Parathyroid adenoma (tissue), 2 donors: ENCODE measurements at regions not wholly inside any gene's neighbourhood (a gene's known extent, or its start where the extent isn't known, plus 50 kb on each side); places are given as distances from the start of the nearest gene placed in this dataset.

Source experiments
- H2AFZ ChIP-seq: fragments of 300-600 bp; sonication (generic); one replicate; pipeline ENCODE4 v1.7.0; 2017; ENCODE audit warnings: antibody characterized with exemption, mild to moderate bottlenecking
- H3K27ac ChIP-seq: fragments of 300-600 bp; sonication (generic); one replicate; pipeline ENCODE4 v1.7.0; 2017
- H3K27me3 ChIP-seq: fragments of 300-600 bp; sonication (generic); one replicate; pipeline ENCODE4 v1.7.0; 2017; ENCODE audit warnings: low read length; ENCODE audit not compliant: control insufficient read depth, insufficient read depth
- H3K36me3 ChIP-seq: fragments of 300-600 bp; sonication (generic); one replicate; pipeline ENCODE4 v1.7.0; 2017; ENCODE audit warnings: low read length; ENCODE audit not compliant: control insufficient read depth, insufficient read depth
- H3K4me1 ChIP-seq: fragments of 300-600 bp; sonication (generic); one replicate; pipeline ENCODE4 v1.7.0; 2017; ENCODE audit warnings: control low read depth
- H3K4me2 ChIP-seq: fragments of 300-600 bp; sonication (generic); one replicate; pipeline ENCODE4 v1.7.0; 2017; ENCODE audit warnings: low read length
- H3K4me3 ChIP-seq: fragments of 300-600 bp; sonication (generic); one replicate; pipeline ENCODE4 v1.7.0; 2017; ENCODE audit warnings: low read depth, low read length
- H3K79me2 ChIP-seq: fragments of 300-600 bp; sonication (generic); one replicate; pipeline ENCODE4 v1.7.0; 2017; ENCODE audit warnings: control low read depth
- H3K9ac ChIP-seq: fragments of 300-600 bp; sonication (generic); one replicate; pipeline ENCODE4 v1.7.0; 2017; ENCODE audit warnings: mild to moderate bottlenecking
- H3K9me3 ChIP-seq: fragments of 300-600 bp; sonication (generic); one replicate; pipeline ENCODE4 v1.7.0; 2017; ENCODE audit warnings: low read length; ENCODE audit not compliant: control insufficient read depth
- CTCF ChIP-seq: fragments of 300-600 bp; sonication (generic); IDR thresholded peaks from one replicate; pipeline ENCODE4 v1.7.0; 2017; ENCODE audit warnings: antibody characterized with exemption, mild to moderate bottlenecking
- donor health status: primary hyperparathyroidism.

- Histone ChIP-seq H3K4me2 (no peak overlapping the region), H3K36me3 (no peaks in the 10 kb centered on the region), H3K9me3 (no peaks in the 10 kb centered on the region), H3K4me1 (no peaks in the 10 kb centered on the region), H3K4me3 (no peak overlapping the region), H3K27me3 (no peaks in the 10 kb centered on the region), H3K79me2 (no peaks in the 10 kb centered on the region), H3K27ac (no peak overlapping the region), H3K9ac (no peak overlapping the region), H2AFZ (no peak overlapping the region)
- TF ChIP-seq CTCF, result no peak
These were observed 151.4 kb downstream of the RPIA start for GRCh38 chr2:88842656-88843460.

DNA sequence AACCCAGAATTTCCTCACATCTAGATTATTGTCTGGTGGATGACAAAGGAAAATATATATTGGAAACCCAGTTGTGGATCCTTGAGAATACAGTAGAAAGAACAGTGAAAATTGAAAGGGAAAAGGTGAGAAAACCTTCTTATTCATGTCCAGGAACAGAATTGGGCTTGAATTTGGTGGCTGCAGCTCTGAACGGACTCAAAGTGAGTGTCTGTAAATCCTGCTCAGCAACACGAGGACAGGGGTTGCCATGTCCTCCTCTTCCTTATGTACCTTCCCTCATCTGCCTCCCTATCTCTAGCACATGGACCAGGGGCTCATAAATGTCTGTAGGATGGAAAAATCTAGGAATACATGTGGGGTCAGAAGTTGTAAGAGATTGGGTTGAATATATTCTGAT, 152.2 kb downstream of the RPIA start:
- H3K4me3 ChIP-seq, result no peak overlapping the region
- no peak overlapping the region for H3K4me2 ChIP-seq
- H3K79me2 ChIP-seq, result no peaks in the 10 kb centered on the region
- no peaks in the 10 kb centered on the region for H3K36me3 ChIP-seq
- no peak for TF ChIP-seq CTCF
- no peak overlapping the region for H3K9ac ChIP-seq
- no peak overlapping the region for H3K27ac ChIP-seq
- no peak overlapping the region for H2AFZ ChIP-seq
- no peaks in the 10 kb centered on the region for H3K4me1 ChIP-seq
- H3K27me3 ChIP-seq, result no peaks in the 10 kb centered on the region
- H3K9me3 ChIP-seq, result no peaks in the 10 kb centered on the region

DNA sequence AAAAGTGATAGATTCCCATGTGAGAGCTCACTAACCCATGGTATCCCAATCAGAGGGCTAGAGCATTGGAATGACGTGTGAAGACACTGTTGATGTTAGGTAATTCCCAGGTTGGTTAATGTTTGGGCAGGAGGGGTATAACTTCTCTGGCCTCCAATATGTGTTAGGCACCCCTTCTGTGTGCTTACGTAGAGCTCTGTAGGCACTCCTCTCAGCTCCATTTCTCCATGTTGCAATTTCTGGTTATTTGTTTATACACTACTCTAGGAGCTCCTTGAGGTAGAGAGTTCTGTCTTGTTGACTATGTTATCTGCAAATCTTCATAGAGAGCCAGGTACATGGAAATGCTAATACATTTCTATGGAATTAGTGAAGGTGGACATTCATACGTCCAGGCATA, 153.5 kb downstream of the RPIA start:
- H3K27me3 ChIP-seq, result no peaks in the 10 kb centered on the region
- no peak overlapping the region for H2AFZ ChIP-seq
- no peaks in the 10 kb centered on the region for H3K9me3 ChIP-seq
- no peak overlapping the region for H3K27ac ChIP-seq
- no peaks in the 10 kb centered on the region for H3K4me1 ChIP-seq
- no peak overlapping the region for H3K4me3 ChIP-seq
- H3K79me2 ChIP-seq, result no peaks in the 10 kb centered on the region
- no peaks in the 10 kb centered on the region for H3K36me3 ChIP-seq
- H3K4me2 ChIP-seq, result no peak overlapping the region
- H3K9ac ChIP-seq, result no peak overlapping the region
- TF ChIP-seq CTCF, result no peak

DNA sequence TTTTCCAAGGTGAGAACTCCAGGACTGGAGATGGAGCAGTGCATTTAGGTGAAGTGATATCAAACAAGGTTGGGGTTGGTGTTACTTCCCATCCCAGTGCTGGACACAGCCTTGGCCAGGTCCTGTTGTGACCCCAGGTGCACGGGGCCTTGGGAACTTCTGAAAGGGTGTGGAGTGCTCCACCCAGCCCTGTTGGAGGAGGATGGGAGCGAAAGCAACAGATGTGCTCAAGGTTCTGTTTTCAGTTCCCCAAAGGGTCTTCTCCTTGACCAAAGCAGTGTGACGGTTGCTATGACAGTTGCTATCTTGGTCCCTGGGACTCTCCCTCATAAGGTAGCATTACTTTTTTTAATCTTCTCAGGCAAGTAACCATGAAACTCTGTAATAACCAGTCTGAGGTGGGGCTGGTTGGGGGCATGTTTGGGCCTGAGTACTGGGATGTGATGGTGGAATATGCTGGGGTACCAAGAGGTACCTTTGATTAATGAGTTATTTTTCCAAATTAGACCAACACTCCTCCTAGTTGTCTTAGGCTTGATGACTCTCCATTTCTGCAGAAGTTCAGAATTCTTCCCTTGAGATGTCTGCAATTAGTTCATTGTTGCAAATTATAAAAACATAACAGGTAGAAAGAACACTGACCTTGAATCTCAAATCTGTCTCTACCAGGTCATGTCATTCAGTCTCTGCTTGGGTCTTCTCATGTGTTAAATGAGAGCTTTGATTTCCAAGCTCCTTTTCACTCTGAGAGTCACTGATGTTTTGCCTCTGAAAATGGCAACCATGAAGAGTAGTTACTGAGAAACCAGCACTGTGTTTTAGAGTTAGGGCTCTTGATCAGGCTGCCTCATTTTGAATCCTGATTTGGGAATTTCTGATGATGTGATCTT, 154.5 kb downstream of the RPIA start:
- no peak overlapping the region for H3K27ac ChIP-seq
- no peak overlapping the region for H2AFZ ChIP-seq
- H3K4me2 ChIP-seq, result no peak overlapping the region
- no peak overlapping the region for H3K4me3 ChIP-seq
- no peaks in the 10 kb centered on the region for H3K9me3 ChIP-seq
- no peaks in the 10 kb centered on the region for H3K27me3 ChIP-seq
- H3K79me2 ChIP-seq, result no peaks in the 10 kb centered on the region
- H3K9ac ChIP-seq, result no peak overlapping the region
- H3K36me3 ChIP-seq, result no peaks in the 10 kb centered on the region
- H3K4me1 ChIP-seq, result no peaks in the 10 kb centered on the region
- no peak for TF ChIP-seq CTCF
